ENCODE measurements at regions not wholly inside any gene's neighbourhood (a gene's known extent, or its start where the extent isn't known, plus 50 kb on each side); places are given as distances from the start of the nearest gene placed in this dataset.

DNA sequence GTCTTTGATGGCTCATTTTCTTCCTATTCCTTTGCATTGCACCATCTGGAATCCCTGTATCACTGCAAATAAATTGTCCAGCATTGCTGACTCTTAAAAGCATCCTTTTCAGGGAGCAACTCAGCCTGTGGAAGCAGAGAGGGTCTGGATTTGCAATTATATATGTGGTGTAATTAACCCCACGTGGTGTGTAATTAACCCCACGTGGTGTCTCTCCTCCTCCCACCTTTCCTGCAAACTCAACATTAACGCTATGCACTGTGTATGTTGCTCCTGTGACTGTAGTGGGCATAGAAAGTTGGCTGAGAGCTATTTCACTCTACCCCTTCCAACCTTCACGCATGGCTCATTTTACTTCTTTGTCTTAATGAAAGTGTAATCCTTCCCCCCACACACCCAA, 689.0 kb upstream of the COBL start:
- no peak for DNase-seq
- in situ Hi-C loops (cut with HindIII; ENCODE audit: low pct_ligation_motif_present, low pct_unique_long_range_greater_than_20kb, low sequenced_read_pairs), result no loop called here

DNA sequence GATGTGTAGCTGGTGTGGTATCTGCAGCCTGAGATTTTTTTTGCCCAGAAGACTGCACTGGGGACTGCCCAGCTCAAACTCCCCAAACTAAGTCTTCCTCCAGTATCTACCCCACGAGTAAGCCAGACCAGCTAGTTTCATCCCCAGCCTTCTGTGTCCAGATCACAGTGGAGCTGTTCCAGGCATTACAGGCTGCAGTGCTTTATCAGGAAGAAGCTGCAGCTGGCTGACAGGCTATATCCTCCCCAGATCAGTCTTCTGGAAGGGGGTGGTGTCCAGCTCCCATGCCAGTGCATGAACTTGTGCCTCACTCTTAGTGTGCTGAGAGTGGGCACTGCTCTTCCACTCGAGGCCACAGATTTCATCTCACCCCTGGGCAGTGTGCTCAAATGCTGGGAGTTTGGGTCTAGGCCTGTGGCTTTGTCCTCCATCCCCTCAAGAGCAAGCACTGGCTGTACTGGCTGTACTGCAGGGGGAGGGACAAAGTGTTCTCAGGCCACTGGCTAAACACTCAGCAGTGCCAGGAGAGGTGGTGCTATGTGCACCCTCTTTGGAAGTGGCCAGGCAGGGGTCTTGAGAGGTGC, 679.1 kb upstream of the COBL start:
- in situ Hi-C loops (cut with HindIII; ENCODE audit: low pct_ligation_motif_present, low pct_unique_long_range_greater_than_20kb, low sequenced_read_pairs), result no loop called here

DNA sequence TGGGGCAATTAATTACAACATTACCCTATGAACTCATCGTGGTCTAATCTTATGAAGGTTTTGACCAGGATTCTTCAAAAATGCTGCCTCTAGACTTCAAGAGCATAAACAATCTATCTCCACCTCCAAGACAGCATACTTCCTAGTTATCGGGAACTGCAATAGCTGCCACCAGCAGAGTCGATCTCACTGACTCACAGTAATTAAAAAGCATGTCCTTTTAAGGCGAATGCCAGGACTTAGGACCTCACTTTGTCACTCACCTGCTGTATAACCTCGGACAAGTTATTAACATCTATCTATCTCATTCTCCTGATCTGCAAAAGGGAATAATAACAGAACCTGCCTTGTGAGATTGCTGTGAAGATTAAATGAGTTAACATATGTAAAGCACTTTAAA, 666.0 kb upstream of the COBL start:
- DNase-seq, result no peak
- in situ Hi-C loops (cut with HindIII; ENCODE audit: low pct_ligation_motif_present, low pct_unique_long_range_greater_than_20kb, low sequenced_read_pairs), result no loop called here

More for the DNA sequence above, 679.1 kb upstream of the COBL start:
- no peak for DNase-seq

DNA sequence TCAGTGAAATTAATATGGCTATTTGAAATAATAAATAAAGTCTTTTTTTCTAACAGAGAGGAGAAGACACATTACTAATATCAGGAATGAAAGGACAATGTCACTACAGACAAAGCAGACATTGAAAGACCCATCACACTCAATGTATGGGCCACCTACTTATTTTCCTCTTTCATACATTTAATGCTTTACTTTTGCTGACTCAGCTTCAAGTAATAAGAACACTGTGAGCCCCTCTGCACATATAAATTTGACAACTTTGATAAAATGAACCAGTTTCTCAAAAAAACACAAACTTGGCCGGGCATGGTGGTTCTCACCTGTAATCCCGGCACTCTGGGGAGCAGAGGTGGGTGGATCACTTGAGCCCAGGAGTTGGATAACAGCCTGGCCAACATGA, 664.2 kb upstream of the COBL start:
- in situ Hi-C loops (cut with HindIII; ENCODE audit: low pct_ligation_motif_present, low pct_unique_long_range_greater_than_20kb, low sequenced_read_pairs), result no loop called here
- no peak for DNase-seq

DNA sequence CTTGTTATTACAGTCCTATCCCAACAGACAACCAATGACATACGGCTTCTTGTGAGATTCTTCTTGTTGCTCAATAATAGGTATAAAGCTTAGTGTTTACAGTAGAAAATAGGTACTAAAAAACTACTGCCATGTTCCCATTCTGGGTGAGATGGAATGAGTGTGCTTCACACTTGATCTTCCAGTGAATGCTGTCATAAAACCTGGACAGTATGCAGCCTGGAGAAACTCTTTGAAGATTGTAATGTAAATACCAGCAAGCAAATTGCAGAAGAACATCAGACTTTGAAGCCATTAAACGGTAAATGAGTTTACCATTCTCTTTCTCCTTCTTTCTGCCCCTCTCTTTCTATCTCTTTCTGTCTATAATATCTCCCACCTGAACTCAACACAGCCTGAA, 663.7 kb upstream of the COBL start:
- in situ Hi-C loops (cut with HindIII; ENCODE audit: low pct_ligation_motif_present, low pct_unique_long_range_greater_than_20kb, low sequenced_read_pairs), result no loop called here
- DNase-seq, result no peak

DNA sequence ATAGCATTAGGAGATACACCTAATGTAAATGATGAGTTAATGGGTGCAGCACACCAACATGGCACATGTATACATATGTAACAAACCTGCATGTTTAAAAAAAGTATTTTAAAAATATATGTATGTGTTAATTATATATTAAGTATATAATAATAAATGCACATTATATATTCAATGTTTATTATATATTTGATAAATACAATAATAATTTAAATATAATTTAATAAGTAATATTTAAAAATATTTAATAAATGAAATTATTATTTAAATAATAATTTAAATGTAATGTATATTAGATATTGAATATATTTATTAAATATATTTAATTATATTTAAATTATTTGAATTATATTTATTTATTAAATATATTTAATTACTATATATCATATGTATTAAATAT, 661.3 kb upstream of the COBL start:
- no peak for DNase-seq
- in situ Hi-C loops (cut with HindIII; ENCODE audit: low pct_ligation_motif_present, low pct_unique_long_range_greater_than_20kb, low sequenced_read_pairs), result no loop called here

DNA sequence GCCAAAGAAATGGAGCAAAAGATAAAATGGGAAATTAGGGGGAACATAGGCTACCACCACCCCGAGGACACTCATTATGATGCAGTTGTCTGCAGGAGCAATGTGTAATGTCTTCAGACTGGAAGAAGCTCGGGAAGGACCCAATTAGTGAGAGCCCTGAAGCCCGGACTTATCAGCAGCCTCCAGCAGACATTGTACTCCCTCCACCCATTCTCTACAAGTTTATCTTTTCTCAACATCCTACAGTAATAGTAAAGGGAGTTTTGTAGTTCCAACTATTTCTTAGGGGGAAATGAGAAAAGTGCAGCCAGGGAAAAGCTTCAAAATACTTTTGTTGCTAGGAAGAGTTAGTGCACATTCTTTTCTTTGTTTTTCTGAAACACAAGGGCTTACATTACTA, 657.3 kb upstream of the COBL start:
- no peak for DNase-seq
- in situ Hi-C loops (cut with HindIII; ENCODE audit: low pct_ligation_motif_present, low pct_unique_long_range_greater_than_20kb, low sequenced_read_pairs), result no loop called here

DNA sequence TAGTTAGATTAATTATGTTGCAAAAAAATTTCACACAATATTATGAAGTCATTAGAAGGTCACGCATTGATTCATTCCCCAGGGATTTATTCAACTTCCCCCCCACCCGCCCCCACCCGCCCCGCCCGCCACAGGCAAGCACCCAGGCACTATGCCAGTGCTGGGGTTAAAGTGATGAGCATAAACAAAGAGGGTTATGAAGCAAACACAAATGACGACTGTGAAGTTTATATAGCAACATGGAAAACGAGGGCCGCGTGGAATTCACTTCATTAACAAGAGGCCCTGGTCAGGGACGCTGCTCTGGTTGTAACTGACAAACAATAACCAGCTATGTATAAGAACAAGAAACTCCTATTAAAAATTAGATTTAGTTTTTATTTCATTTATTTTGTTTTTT, 656.5 kb upstream of the COBL start:
- no peak for DNase-seq
- in situ Hi-C loops (cut with HindIII; ENCODE audit: low pct_ligation_motif_present, low pct_unique_long_range_greater_than_20kb, low sequenced_read_pairs), result no loop called here

DNA sequence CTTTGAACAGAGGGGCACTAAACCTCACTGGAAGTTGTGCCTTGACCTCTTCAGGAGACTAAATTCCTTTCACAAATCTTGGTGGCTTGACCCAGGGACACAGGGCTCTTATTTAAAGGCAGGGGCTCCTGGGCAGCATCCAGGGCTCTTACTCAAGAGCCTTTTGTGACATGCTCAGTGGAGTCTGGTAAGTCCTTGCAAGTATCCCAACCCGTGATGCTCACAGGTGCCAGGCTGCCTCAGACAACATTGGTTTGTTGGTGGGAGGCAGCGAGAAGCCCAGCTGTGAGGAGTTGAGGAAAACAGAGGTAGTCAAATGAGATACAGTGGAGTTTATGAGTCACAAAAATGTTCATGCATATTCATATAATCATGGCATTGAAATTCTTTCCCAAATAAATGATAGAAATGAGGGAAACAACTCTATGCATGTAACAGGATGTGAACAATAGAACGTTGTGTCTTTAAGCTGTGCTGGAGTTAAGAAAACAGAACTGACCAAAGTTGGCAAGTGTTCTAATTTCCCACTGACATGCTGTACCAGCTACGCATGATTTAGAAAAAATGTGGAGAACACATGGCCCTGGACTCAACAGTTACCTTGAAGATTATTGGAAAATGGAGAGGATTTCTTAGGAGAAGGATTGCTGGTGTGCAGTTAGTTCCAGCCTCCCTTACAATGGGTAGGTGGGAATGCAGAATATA, 654.5 kb upstream of the COBL start:
- in situ Hi-C loops (cut with HindIII; ENCODE audit: low pct_ligation_motif_present, low pct_unique_long_range_greater_than_20kb, low sequenced_read_pairs), result no loop called here
- no peak for DNase-seq

DNA sequence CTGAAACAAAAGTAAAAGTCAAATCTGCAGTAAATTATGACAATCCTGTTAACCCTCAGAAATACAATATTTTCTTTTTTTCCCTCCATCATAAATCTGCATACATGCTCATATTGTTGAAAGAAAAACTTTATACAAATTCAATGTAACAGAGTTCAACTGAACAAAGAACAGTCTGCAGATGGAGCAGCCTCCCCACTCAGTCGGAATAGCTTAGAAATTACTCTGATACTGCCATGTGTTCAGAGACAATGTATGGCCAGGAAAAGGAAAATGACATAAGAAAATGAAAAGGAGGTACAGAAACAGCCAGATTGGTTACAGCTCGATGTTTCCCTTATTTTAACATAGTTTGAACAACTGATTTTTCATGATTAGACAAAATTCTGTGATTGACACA, 651.9 kb upstream of the COBL start:
- DNase-seq, result no peak
- in situ Hi-C loops (cut with HindIII; ENCODE audit: low pct_ligation_motif_present, low pct_unique_long_range_greater_than_20kb, low sequenced_read_pairs), result no loop called here

DNA sequence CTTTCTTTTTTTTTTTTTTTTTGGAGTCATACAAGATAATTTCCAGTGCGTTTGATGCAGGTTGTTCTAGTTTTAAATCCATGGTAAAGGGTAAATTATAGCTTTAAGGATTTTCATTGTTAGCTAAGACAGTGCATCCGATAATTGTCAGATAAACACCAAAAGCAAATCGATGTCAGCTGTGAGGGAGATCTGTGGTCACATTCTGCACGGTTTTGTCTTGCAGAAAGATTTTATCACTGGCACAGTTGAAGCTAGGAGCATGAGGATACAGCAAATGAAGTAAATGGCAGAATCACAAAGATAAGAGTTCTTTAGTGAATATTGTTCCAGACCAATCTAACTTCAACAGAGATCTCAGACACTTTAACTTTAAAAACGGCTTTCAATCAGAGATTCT, 648.8 kb upstream of the COBL start:
- no peak for DNase-seq
- in situ Hi-C loops (cut with HindIII; ENCODE audit: low pct_ligation_motif_present, low pct_unique_long_range_greater_than_20kb, low sequenced_read_pairs), result no loop called here

DNA sequence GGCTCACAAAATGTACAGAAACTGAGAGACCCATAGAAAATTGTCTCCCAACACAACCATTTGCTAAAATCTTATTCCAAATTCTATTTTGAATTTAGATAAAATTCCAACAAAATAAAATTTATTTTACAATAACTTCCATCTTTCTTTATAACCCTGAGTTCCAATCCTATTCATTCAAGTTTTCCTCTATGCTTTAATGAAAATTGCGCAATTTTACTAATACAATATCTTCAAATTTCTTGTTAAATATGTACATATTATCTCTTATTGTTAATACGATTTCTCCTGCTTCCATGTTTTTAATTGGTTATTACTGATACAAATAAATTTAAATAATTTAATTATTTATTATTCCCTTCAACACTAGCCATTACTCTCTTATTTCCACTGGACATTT, 645.2 kb upstream of the COBL start:
- in situ Hi-C loops (cut with HindIII; ENCODE audit: low pct_ligation_motif_present, low pct_unique_long_range_greater_than_20kb, low sequenced_read_pairs), result no loop called here
- DNase-seq, result no peak

DNA sequence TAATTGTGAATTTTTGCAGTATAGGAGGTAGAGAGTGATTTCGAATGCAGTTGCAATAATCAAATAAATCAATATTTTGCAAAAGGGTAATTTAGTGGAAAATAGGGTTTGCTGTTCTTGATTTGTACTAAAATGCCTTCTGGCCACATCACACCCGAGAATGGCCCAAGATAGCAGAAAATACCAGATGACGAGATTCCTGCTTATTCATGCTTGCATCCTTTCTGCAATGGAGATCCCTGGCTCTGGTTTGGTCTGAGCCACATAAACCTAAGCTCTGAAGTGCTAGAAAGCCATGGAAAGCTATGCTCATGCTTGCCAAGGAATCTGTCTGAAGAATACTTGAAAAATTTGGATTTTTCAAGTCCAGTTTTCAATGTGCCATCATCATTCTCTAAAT, 634.2 kb upstream of the COBL start:
- in situ Hi-C loops (cut with HindIII; ENCODE audit: low pct_ligation_motif_present, low pct_unique_long_range_greater_than_20kb, low sequenced_read_pairs), result no loop called here
- peak; percentile 95 for DNase-seq

DNA sequence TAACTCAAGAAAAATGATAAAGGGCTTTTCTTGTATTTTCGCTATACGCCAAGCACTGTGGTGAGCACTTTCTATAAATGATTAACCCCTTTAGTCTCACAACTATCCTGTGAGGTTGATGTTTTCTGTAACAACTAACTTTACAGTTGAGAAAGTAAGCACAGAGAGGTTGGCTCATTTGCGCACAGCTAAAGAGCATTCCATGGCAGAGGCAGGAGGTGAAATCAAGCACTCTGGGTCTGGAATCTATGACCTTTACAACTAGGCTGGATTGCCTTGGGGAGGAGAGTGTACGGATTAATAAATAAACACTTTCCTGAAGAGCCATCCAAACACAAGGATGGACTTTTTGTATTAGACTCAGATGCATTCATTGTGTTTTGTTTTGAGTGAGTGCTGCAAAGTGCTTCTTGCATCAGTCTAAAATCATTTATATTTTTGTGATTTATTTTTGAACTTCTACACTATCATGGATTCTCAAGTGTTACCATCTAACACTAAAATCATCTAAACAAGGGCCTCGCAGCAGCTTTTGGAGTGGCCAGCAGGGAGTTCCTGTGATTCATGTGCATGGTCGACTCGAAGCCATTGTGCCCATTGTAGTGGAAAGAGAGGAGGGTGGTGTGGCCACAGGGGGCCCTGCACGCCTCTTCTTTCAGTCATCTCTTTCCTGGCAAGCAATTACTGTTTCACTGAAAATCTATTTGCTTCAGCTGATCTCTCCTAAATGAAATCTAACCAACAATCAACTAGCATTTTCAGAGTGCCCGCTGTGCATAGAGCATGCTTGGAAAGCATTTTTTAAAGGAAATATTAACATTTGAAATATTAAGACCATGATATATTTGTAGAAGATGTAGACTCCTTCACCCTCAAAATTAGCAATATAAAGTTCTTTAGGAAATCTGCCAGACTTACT, 633.4 kb upstream of the COBL start:
- in situ Hi-C loops (cut with HindIII; ENCODE audit: low pct_ligation_motif_present, low pct_unique_long_range_greater_than_20kb, low sequenced_read_pairs), result no loop called here
- peak; percentile 97 for DNase-seq

DNA sequence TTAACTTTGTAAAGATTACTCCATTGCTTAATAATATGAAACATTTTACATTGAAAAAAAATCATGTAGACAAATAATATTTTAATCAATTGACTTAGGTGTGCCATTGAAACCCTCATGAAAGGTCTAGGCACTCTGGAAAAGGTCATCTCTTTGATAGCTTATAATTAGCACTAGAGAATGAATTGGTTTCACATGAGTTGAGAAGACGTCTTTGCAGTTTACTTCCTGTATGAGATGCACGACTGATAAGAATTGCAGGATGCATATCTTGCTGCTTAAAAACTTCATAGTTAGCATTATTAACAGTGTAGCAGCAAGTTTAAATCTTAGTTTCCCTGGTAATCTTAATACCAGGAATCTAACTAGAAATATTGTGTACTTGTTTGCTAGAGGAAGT, 614.2 kb upstream of the COBL start:
- no peak for DNase-seq
- in situ Hi-C loops (cut with HindIII; ENCODE audit: low pct_ligation_motif_present, low pct_unique_long_range_greater_than_20kb, low sequenced_read_pairs), result no loop called here

DNA sequence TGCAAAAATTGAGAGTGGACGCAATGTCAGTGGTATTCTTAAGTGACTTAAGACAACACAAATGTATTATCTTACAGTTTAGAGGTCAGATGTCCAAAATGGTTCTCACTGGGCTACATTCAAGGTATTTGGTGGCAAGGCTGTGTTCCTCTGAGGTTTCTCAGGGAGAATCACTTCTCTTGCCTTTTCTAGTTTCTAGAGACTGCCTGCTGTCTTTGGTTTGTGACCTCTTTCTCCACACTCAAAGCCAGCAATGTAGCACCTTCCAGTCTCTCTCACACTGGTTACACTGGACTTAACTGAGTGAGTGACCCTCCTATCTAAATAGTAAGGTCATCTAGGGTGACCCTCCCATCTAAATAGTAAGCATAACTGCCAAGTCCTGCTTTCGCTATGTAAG, 613.2 kb upstream of the COBL start:
- in situ Hi-C loops (cut with HindIII; ENCODE audit: low pct_ligation_motif_present, low pct_unique_long_range_greater_than_20kb, low sequenced_read_pairs), result no loop called here

DNA sequence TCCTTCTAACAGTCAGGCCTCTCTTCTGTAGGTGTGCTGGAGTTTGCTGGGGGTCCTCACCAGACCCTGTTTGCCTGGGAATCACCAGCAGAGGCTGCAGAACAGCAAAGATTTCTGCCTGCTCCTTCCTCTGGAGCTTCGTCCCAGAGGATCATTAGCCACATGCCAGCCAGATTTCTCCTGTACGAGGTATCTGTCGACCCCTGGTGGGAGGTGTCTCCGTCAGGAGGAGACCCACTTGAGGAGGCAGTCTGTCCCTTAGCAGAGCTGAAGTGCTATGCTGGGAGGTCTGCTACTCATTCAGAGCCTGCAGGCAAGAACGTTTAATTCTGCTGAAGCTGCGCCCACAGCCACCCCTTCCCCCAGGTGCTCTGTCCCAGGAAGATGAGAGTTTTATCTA, 611.1 kb upstream of the COBL start:
- DNase-seq, result no peak

More for the DNA sequence above, 613.2 kb upstream of the COBL start:
- DNase-seq, result no peak

DNA sequence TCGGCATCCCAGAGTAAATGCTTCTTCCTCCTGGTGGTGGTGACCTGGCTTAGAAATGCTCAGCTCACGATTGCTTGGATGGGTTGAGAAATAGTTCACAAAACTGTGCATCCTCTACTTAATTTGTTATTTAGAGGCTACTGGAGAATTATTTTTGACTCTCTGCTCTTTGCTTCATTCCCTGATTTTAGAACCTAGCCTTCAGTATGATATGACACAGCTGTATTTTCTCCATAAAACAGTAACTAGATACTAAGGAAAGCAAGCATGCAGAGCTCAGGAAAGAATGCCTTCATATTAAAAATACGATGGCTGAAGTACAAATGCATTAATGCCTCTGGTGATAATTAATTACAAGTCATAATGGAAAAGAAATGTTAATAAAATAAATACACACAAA, 602.0 kb upstream of the COBL start:
- no peak for DNase-seq
- in situ Hi-C loops (cut with HindIII; ENCODE audit: low pct_ligation_motif_present, low pct_unique_long_range_greater_than_20kb, low sequenced_read_pairs), result no loop called here

More for the DNA sequence above, 611.1 kb upstream of the COBL start:
- in situ Hi-C loops (cut with HindIII; ENCODE audit: low pct_ligation_motif_present, low pct_unique_long_range_greater_than_20kb, low sequenced_read_pairs), result no loop called here

DNA sequence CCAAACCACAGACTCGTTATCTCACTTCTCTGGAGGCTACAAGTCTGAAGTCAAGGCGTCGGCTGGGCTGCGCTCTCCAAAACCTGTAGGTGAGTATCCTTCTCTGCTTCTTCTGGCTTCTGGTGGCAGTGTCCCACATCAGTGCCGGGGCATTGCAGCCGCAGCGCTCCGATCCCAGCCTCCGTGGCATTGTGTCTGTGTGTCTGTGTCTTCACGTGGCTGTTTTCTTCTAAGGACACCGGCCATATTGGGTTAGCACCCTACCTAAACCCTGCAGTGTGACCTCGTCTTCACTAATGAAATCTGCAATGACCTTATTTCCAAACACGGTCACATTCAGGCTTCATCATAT, 584.9 kb upstream of the COBL start:
- no peak for DNase-seq
- in situ Hi-C loops (cut with HindIII; ENCODE audit: low pct_ligation_motif_present, low pct_unique_long_range_greater_than_20kb, low sequenced_read_pairs), result no loop called here

Data from ACHN (cell line).